Activated CD4-positive, alpha-beta T cell treated with anti-CD3 and anti-CD28 coated beads for 4 hours (primary cell): ENCODE measurements at regions not wholly inside any gene's neighbourhood (a gene's known extent, or its start where the extent isn't known, plus 50 kb on each side); places are given as distances from the start of the nearest gene placed in this dataset.
A peak's percentile ranks its signal among the peaks of the same experiment; 100 is the strongest.
"Not testable (repeated sequence)": the region's sequence is repeated elsewhere in the genome, so short reads cannot be mapped to it uniquely, and the experiment has no call there.

Source experiments
- DNase-seq, 2 donors: peaks; one replicate each; pipeline ENCODE4 v3.0.0-alpha.2; 2020

DNA sequence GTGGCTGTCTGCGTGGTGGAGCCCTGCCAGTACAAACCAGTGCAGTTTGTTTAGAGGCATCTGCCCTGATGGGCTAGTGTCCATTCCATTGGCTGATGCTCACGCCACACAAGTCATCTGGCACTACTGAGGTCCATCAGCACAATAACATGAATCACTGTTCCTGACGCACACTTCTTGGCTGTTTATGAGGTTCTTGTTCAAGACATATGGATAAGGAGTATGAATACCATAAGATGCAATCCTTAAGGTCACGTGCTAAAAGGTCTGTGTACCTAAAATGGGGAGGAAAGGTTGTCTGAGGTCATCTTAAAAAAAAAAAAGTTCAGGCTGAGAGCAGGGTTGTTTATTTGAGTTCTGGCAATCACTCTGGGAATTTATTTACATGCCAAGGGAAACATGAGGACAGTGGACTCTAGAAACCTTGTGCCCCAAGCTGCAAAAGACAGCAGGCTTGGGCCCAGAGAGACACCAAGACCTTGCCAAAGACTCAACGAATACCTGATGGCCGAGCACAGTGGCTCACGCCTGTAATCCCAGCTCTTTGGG, 54.1 kb upstream of the SHLD1 start:
- DNase-seq, result no peak

DNA sequence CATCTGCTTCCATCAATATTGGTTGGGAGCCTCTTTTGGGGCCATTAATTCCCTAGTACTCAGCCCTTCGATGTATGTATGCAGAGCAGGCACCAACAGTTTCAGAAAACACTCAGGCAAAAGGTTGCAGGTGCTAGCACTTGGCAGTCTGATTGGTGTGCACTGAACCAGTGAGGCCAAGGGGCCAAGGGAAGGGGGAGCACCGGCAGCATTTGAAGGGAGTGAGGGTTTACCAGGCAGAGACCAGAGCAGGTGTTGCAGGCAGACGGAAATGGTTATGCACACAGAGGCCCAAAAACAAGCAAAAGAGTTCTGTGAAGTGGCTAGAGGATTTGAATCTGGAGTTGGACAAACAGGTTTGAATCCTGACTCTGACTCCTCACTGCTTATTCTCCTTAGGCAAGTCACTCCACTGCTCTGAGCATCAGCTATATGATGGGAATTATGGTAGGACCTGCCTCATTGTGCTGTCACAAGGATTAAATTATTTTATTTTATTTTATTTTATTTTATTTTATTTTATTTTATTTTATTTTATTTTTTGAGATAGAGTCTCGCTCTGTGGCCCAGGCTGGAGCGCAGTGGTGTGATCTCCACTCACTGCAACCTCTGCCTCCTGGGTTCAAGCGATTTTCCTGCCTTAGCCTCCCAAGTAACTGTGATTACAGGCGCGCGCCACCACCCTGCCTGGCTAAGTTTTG, 58.1 kb upstream of the SHLD1 start:
- no peak for DNase-seq

DNA sequence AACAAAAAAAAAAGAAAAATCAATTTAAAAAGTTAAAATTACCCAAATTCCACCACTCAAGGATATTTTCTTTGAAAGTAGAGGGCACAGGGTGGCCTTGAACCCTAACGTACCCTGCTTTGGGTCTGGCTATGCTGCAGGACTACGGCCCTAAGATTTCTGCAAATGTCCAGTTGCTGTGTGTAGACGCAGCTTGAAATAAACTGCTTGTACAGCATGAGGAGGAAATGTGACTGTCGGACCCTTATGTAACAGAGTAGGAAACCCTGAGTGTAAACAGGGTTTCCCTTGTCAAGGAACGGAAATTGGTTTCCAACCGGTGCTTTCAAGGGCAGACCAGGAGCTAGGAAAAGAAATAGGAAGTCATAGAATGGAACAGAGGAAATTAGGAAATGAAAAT, 60.7 kb upstream of the SHLD1 start:
- no peak for DNase-seq

DNA sequence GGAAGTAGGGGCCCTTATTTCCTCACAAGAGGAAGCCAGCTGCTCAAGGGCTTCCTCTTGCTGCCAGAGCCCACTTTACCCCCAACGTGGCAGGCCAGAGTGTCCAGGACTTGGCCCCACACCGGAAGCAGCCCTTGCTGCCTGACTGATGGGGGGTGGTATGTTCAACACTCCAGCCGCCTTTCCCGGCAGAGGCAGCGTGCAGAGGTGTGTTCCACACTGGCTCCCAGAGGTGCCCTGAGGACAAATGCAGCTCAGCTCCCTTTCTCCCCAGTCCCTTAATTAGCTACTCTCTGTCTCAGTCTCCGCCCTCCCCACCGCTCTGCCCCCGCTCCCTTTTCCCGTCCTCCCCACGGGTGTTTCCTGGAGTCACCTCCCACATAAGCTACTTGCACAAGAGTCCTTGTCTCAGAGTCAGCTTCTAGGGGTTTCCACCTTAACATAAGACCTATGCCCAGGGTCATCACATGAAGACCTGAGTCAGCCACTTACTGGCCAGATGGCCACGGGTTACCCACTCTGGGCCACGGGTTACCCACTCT, 61.7 kb upstream of the SHLD1 start:
- no peak for DNase-seq

DNA sequence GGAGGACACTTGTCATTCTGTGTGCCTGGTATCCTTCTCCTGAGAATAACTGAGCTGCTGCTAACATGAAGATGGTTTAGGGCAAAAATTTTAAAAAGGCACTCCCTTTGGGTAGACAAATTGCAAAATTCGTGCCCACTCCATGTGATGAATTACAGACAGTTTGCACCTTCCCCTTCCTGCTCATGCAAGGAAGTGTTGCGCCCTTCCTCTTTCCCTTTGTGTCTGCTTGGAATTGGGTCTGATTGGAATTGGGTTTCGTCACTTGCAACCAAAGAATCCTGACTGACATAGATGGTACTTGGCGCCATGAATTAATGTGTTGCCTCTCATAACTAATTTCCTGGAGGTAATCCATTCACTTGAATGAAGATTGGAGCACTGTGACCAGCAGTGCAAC, 62.3 kb upstream of the SHLD1 start:
- DNase-seq, result no peak

DNA sequence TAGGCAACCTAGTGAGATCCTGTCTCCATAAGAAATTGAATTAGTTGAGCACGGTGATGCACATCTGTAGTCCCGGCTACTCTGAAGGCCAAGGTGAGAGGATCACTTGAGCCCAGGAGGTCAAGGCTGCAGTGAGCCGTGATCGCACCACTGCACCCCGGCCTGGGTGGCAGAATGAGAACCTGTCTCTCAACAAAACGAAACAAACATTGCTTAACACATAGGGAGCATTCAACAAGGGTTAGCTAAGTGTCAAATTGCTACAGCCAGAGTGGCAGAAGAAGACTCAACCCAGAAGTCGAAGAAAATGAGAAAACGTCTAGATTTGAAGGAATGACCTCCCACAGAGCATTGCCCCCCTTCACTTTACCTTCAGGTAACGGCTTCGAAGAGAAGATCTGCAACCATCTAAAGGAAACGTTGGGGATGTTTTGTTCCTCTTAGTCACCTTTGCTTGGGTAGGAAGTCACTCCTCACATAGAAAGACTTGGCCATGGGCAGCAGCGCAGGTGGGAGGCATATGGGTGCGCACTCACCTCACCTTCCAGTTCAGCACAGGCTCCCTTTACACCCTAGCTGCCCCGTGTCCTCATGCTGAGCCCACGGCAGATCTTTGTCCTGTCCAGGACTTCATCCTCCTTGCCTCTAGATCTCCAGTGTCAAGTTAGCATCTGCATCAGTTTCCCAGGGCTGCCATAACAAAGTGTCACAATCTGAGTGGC, 63.7 kb upstream of the SHLD1 start:
- no peak for DNase-seq

DNA sequence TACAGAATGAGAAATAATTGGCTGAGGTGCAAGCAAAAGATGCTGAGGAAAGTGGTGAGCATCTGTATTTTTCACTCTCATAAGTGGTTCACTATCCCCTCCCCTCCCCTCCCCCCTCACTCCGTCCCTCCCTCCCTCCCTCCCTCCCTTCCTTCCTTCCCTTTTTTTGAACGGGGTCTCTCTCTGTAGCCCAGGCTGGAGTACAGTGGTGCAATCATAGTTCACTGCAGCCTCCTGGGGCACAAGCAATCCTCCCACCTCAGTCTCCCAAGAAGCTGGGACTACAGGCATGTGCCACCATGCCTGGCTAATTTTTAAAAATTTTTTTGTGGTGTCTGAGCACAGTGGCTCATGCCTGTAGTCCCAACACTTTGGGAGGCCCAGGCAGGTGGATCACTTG, 67.6 kb upstream of the SHLD1 start:
- DNase-seq, result not testable (repeated sequence)

DNA sequence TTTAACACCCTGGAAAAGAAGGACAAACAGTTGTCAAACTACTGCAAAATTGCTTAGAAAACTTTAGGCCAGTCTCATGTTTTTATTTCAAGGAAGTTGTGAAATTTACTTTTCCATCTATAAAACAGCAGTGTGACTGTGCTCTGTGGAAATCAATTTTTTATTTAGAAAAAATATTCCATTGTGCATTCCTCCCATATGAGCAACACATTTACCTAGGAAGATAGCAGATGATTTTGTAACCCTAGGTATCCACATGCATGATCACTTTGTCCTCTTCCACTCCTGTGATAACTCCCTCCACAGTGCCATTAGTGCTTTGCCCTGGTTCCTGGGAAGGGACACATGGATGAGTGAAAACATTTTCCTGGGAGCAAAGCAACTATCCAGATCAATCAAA, 69.4 kb upstream of the GPCPD1 start:
- DNase-seq, result no peak

DNA sequence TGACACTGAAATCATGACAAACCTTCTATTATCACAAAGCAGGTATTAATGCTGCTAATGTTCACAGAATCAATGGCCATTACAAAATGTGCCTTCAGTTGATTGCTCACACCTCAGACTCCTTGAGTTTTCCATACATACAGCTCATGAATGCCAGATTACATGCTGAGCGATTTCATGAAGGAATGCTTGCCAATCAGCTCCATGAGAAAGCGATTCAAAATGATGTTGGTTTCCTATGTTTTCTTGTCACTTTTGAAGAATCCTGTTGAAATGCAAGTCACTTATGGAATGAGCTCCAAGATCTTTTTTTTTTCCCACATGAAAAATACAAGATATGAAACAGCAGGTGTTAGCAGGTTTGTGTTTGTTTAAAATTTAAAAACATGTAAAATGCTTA, 68.0 kb upstream of the GPCPD1 start:
- DNase-seq, result no peak

DNA sequence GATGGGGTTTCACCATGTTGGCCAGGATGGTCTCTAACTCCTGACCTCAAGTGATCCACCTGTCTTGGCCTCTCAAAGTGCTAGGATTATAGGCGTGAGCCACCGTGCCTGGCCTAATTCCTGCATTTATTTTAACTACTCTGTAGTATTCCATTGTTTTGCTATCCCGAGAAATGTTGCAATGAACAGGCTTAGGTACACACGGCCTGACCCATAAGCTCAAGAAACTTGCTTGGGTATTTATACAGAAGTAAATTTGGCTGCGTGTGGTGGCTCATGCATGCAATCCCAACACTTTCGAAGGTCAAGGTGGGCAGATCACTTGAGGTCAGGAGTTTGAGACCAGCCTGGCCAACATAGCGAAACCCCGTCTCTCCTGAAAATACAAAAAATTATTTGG, 67.1 kb upstream of the GPCPD1 start:
- DNase-seq, result not testable (repeated sequence)

DNA sequence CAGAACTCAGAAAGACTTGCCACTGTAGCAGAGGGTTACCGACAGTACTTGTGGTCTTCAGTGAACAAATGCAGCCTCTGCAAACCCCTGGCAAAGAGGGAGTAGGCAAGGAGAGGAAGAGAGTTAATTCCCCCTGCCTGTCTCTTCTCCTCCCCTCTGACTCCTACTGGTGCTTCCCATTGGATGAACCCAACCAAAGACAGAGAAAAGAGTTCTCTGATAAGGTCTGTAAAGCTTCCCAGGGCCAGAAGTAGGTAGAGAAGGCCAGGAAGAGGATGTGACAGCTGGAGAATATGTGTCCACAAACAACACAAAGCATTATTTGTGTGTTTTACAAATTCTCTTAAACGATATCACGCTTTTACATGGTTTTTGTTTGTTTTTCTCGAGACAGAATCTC, 66.6 kb upstream of the GPCPD1 start:
- no peak for DNase-seq

DNA sequence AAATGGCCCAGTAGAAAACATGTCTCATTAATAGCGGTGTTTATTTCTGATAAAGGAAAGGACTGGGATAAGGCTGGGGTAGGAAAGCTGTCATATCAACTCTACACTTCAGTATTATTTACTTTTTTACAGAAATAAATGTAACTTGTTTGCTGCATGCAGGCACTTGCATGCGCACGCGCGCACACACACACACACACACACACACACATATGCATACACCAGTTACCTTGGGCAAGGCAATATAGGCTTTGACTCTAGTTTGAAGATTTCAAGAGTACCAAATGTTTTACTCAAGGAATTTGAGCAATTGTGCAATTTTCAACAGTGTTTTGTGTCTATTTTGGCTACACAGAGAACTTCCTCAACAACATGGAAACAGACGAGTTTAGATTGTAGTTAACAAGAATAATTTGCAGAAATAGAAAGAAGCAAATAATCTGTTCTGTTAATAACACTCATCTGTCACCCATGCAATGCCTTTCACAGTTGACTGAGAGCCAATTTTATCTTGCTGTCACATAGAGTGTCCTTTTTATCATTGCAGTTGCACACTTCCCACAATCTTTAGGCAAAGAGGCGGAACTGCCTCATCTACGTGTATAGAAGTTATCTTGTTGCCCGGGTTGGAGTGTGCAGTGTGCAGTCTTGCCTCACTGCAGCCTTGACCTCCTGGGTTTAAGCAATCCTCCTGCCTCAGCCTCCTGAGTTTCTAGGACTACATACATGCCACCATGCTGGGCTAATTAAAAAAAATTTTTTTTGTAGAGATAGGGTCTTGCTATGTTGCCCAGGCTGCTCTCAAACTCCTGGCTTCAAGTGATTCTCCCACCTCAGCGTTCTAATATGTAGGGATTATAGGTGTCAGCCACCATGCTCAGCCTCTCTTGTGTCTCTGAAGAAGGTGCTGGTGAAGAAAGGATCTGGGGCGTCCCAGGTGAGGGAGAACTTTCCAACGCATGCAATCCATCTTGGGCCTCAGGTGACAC, 64.6 kb upstream of the GPCPD1 start:
- DNase-seq, result no peak

DNA sequence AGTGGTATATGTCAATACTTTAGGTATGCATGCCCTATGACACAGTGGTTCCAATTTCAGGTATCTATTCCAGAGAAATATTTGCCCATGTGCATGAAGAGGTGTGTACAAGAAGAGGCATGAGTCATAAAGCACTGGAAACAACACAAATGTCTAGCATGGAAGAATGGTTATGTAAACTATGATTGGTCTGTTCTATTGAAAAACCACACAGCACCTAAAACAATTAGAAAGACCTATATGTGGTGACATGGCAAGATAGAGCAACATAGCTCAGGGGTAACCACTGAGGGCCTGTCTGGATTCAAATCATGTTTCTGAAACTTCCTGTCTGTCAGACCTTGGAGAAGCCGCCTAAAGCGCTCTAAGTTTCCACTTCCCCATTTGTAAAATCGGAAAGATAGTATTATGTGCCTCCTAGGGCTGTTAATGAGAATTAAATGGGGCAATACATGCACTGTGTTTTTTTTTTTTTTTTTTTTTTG, 63.4 kb upstream of the GPCPD1 start:
- DNase-seq, result peak; percentile 34 to 38

DNA sequence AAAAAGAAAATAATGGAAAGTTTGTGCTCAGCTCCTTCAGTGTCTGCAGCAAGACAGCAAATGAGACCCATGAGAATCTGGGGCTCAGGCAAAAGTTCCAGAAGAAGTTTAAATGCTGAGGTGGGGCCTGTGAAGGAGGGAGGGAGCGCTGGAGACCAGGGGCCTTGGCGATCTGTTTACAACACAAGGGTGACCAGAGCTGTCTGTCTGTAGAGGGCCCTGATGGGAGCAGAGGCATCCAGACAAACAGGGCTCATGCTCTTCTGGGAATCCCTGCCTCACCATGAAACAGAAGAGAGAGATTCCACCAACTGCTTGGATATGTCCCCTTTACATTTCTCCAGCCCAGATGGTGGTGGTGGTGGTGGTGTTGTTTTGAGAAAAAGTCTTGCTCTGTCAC, 60.1 kb upstream of the GPCPD1 start:
- DNase-seq, result no peak

DNA sequence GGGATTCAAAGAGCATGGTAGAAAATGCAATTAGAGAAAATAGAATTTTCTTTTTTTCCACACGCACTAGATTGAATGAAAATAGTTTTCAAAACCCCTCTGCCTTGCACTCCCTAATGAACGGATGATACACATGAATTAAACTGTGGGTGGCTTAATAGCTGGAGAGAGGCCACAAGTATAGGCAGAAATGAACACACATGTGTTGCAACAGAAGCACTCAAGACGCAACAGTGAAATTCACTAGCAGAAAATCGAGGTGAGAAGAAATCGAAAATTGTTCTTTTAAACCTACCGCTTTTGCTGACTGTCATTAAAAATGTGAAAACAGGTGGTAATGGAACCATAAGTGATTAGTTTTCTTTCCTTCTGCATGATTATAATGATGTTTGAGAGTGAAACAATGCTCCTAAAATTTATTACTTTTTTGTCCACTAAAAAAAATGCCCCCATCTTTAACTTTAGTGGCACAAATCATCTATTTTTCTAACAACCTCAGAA, 59.3 kb upstream of the GPCPD1 start:
- DNase-seq, result no peak

DNA sequence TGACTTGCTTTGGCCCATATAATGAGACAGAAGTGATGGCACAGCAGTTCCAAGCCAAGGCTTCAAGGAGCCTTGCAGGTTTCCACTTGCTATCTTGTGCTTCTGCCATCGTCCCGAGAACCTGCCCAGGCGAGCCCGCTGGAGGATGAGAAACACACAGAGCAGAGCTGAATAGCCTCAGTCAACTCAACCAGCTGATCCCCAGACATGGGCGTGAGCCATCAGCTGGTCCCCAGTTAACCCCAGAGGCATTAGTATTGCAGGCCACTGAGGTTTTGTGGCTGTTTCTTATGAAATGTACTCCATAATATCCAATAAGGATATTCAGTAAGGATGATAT, 57.7 kb upstream of the GPCPD1 start:
- DNase-seq, result no peak

DNA sequence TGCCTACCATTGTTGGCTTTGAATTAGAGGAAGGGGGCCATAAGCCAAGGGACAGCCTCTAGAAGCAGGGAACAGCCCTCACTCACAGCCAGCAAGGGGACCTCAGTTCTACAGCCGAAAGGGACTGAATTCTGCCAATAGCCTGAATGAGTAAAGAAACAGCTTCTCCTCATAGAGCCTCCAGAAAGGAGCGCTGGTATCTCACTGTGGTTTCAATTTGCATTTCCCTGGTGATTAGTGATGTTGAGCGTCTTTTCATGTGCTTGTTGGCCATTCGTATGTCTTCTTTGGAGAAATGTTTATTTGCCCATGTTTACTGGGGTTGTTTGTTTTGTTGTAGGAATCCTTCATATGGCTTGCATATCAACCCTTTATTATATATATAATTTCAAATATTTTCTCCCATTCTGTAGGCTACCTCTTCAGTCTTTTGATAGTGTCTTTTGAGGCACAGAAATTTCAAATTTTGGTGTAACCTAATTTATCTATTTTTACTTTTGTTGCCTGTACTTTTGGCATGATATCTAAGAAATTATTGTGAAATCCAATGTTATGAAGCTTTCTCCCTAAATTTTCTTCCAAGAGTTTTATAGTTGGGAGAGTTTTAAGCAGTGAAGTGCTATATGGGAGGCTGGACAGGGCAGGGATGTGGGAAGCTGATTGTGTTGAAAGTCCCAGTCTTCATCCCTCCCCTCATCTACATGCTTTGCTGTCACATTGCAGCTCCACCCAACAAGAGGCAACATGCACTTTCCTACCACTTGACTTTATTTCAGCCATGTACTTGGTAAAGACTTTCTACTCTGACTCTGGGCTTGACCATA, 57.1 kb upstream of the GPCPD1 start:
- no peak for DNase-seq

DNA sequence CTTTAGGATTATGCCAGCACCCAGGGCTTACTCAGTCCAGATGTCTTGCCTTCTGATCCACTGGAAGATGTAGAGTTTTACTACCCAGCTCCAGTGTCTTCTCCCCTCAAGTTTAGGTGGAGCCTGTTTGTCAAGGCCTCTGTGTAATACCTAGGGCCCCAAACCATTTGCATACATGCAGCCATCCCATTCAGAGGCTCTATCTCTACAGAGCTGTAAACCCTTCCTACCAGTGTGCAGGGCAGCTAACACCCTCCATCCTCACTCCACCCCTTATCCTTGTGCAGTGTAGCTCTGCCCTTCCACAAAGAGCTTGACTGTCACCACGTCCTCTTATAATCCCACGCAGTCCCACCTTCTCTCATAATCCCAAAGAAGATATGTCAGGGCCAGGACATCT, 54.6 kb upstream of the GPCPD1 start:
- DNase-seq, result no peak

DNA sequence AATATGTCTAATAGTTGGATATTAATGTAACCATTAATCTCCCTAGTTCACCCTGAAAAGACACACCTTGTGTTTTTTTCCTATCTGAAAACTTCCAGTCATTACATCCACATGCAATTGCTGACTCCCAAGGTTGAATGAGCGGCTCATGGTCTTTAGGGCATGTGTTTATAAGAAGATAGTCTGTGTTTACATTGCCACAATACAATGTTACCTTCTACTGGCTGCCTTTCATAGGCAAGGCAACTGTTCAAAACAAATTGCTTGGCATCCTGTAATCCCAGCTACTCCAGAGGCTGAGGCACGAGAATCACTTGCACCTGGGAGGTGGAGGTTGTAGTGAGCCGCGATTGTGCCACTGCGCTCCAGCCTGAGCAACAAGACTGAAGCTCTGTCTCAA, 52.6 kb upstream of the GPCPD1 start:
- DNase-seq, result no peak

DNA sequence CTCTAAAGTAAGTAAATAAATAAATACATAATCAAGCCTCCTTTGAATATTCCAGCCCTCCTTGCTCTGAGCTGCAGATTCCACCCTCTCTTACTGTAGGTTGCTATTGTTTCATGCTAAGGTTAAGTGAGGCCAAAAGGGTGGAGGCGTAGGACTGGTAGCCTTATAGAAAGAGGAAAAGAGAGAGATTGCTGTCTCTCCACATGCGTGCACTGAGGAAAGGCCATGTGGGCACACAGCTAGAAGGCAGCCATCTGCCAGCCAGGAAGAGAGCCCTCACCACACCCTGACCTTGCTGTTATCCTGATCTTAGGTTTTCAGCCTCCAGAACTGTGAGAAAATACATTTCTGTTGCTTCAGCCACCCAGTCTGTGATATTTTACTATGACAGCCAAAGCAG, 52.0 kb upstream of the GPCPD1 start:
- no peak for DNase-seq

DNA sequence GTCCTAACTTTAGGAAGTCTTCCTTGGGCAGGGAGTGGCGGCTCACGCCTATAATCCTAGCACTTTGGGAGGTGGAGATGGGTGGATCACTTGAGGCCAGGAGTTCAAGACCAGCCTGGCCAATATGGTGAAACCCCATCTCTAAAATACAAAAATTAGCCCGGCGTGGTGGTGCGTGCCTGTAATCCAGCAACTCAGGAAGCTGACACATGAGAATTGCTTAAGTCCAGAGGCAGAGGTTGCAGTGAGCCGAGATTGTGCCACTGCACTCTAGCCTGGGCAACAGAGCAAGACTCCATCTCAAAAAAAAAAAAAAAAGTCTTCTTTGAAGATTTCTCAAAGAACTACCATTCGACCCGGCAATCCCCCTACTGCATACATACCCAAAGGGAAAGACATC, 50.0 kb upstream of the GPCPD1 start:
- DNase-seq, result not testable (repeated sequence)
